LNCAP (cell line): ENCODE measurements at regions not wholly inside any gene's neighbourhood (a gene's known extent, or its start where the extent isn't known, plus 50 kb on each side); places are given as distances from the start of the nearest gene placed in this dataset.

Experiments
- CTCF ChIP-seq: fragments of 450-650 bp; IDR thresholded peaks from 2 replicates; pipeline ENCODE4 v1.5.1; 2017; ENCODE audit warnings: mild to moderate bottlenecking

GRCh38 chr7:18288322-18289037, 207.1 kb upstream of the HDAC9 start:
- no peak for TF ChIP-seq CTCF

DNA sequence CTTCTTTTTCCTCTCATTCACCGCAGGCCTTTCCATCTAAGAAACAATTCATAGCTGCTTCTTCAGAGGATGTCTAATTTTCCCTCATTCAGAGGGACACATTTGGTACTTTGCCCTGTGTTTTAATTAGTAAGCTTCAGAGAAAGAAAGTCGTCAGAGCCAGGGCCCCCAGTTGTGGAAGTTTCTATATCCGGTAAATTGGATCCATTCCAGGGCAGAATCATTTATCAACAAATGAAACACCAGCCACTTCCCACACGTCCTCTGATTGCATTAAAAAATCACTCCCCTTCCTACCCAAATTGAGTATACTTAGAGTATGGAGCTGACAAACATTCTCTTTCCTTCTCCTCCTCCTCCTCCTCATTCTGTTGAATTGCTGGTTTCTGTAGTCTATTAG, 205.8 kb upstream of the HDAC9 start:
- no peak for TF ChIP-seq CTCF

- TF ChIP-seq CTCF = no peak
Measured at GRCh38 chr7:18290223-18290622, 205.3 kb upstream of the HDAC9 start.

GRCh38 chr7:18290865-18291264, 204.7 kb upstream of the HDAC9 start:
- no peak for TF ChIP-seq CTCF

DNA sequence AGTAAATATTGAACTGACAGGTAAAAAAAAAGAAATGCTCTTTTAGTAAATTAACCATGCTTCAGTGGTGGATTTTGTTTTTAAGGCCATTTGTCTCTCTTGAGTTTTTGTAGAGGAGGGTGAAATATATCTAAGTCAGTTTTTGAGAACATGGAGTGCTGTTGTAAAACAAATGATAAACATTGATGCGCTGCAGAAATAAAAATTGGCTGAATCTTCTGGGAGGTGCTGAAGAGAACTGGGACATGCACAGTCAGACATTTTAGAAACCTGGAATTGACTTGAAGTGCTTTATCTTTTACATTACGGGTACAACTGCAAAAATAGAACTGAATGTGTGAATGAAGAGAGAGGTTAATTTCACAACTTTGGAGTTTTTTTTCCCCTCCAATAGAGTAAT, 203.0 kb upstream of the HDAC9 start:
- no peak for TF ChIP-seq CTCF

DNA sequence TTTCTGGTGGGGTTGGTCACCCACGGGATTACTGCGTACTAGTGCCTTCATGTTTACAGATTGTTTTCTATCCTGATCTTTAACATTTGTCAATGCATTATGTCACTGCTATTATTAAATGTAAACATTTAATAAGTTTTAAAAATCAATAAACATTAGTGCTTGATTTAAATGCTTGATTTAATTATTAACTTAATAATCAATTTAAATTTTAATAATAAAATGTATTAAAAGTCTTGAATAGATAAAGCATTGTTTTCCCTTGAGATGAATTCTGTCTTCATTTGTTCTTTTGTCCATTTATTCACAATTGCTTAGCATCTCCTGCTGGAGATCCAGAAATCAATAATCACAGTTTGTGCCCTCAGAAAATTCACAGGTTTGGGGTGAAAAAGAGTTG, 201.8 kb upstream of the HDAC9 start:
- TF ChIP-seq CTCF = no peak

GRCh38 chr7:18294411-18294810, 201.1 kb upstream of the HDAC9 start:
- no peak for TF ChIP-seq CTCF
